ENCODE measurements at regions not wholly inside any gene's neighbourhood (a gene's known extent, or its start where the extent isn't known, plus 50 kb on each side); places are given as distances from the start of the nearest gene placed in this dataset.
"Not testable (repeated sequence)": the region's sequence is repeated elsewhere in the genome, so short reads cannot be mapped to it uniquely, and the experiment has no call there.

DNA sequence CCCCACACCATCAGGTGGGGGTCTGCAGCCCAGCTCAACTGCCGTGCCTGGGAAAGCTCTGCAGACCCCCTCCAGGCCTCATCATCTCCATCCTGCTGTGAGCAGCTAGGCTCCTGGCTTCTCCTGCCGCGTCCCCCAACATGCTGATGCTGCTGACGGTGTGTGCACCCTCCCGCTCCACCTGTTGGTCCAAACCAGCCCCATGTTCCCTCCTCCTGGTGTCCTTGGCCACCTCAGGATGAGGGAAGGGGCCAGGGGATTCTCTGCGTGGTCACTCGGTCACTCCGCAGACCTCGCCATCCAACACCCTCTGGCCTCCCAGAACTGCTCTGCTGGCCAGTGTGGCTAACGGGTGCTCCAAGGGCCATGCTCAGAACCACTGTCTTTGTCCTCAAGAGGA, 368.6 kb downstream of the FOXL1 start:
- DNase-seq = no peak

DNA sequence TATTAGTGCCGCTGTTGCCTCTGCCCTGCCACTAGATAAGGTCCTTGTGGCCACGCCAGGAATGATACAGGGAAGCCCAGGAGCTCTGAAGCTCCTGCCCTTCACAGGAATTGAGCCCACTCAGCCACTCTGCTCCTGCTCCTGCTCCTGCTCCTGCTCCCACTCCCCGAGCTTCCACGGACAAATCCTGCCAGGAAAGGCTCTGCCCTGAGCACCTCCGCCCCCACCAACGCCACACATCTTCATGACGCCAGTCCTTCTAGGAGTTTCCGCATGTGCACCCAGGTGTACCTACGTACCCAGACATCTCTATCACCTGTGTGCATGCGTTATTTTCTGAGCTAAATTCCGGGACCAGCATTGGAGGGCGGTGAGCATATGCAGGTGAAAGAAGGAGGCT, 369.1 kb downstream of the C16orf95 start:
- DNase-seq = no peak

GRCh38 chr16:86949116-86949515, 368.1 kb downstream of the C16orf95 start:
- no peak for DNase-seq

- no peak for DNase-seq
Measured at GRCh38 chr16:86949630-86950029, 367.6 kb downstream of the C16orf95 start.

DNA sequence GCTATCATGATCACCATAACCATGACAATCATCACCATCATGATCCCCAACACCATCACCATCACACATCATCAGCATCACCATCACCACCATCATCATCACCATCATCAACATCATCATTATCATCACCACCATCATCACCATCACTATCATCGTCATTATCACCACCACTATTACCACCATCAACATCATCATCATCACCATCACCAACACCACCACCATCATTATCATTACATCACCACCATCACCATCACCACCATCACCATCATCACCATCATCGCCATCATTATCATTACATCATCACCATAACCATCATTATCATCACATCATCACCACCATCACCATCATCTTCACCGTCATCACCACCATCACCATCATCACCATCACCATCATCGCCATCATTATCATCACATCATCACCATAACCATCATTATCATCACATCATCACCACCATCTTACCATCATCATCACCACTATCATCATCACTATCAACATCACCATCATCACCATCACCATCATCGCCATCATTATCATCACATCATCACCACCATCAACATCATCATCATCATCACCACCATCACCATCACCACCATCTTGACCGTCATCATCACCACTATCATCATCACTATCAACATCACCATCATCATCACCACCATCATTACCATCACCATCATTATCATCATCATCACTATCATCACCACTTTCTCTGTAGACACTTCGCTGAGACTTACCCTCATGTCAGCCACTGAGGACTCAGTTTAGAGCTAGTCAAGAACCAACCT, 366.0 kb downstream of the C16orf95 start:
- DNase-seq = no peak

DNA sequence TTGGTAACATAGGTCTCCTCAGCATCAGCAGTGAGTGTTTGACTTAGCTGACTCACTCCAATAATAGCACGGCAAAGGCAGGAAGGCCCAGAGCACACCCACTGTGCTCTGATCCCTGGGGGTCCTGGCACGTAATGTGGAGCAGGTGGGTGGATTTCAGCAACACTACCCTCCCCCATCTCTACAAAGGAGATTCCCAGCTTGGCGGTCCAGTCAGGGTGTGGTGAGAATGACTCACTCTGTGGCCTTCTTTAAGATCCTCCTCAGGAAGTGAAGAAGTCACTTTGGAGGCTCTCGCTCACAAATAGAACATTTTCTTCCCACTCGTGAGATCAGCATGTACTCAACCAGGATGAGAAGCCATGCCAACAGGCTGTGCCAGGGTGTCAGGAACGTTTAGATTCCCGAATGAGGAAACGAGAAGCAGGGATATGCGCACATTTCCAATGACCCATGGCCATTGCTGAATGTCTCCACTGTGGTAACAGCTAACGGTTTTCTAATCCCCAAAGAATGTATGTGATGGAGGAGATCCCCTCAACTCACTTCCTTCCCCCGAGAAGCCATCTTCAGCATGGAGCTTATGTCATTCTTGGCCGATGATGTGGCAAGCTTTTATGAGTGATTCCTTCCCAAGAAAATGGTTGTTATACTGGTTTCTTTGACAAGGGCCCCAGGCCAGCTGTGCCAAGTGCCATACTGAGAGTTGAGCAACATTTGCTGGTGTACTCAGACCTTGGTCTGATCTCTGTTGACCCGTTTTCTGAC, 365.2 kb downstream of the C16orf95 start:
- DNase-seq = no peak

- no peak for DNase-seq
Measured at GRCh38 chr16:86952769-86953168, 364.4 kb downstream of the C16orf95 start.

GRCh38 chr16:86953631-86954391, 363.4 kb downstream of the C16orf95 start:
- DNase-seq = no peak

DNA sequence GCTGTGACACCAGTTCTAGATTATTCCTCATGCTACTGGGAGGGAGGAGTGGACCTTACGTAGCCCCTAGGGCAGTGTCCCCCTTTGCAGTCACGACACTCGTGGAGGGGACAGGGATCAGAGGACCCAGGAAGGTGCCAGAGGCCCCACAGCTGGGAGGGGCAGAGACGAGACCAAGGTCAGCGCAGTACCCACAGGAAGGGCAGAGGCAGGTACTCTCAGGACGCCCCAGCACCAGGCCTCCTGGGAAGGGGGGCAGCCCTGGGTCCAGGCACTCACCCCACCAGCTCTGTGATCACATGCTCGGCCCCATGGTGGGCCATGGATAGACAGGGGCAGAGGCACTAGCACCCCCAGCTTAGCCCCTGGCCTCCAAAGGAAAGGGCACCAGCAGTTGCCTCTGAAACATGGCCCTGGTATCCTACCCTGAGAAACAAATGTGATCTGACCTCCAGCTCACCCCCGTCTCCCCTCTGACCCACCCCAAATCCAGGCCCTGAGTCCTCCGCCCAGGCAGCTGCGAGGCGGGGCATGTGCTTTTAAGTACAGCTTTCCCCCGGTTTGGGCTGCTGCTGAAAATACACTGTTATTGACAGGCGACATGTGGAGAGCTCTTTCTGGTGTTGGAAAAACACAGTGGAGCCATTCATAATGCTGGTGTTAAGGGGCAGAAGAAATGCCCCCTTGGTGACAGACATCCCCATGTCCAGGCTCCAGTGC, 361.9 kb downstream of the C16orf95 start:
- no peak for DNase-seq

- no peak for DNase-seq
Measured at GRCh38 chr16:86956437-86956836, 360.8 kb downstream of the C16orf95 start.

DNA sequence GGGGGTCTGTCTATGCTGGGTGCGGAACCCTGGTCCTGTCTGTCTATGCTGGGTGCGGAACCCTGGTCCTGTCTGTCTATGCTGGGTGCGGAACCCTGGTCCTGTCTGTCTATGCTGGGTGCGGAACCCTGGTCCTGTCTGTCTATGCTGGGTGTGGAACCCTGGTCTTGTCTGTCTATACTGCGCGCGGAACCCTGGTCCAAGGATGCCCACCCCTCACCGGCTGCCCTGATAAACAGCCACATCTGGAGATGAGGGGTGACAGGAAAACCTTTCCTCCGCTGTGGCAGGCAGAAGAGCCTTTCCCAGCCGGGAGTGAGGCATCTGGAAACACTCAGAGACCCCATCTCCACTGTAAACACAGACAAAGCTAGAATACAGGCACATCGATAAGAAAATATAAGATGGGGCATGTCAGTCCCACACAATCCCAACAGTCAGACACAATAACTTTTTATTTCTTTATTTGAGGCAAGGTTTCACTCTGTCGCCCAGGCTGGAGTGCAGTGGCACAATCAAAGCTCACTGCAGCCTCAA, 359.5 kb downstream of the C16orf95 start:
- DNase-seq = not testable (repeated sequence)

GRCh38 chr16:86958423-86958822, 358.8 kb downstream of the C16orf95 start:
- DNase-seq = no peak

- no peak for DNase-seq
Measured at GRCh38 chr16:86959091-86959651, 358.0 kb downstream of the C16orf95 start.

- DNase-seq = no peak
Measured at GRCh38 chr16:86959729-86960128, 357.5 kb downstream of the C16orf95 start.

GRCh38 chr16:86960266-86960665, 356.9 kb downstream of the C16orf95 start:
- DNase-seq = no peak

DNA sequence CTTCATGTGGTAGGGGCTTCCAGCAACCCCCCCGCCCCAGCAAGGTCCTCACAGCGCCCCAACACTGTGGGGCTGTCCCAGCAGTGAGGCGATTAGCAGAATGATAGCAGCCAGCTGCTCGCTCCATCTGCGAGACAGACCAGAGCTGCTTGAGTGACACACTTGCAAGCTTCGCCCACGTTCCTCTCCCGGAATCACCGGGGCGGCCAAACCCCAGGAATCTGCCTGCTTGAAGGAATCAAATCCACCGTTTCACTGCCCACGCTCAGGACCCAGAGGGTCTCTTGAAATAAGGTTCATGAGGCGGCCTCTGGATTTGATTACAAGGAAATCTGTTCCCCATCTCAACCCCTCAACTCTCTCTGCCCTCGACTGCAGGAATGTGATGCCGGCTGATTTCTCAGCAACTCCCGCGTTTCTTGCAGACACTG, 356.0 kb downstream of the C16orf95 start:
- DNase-seq = no peak

DNA sequence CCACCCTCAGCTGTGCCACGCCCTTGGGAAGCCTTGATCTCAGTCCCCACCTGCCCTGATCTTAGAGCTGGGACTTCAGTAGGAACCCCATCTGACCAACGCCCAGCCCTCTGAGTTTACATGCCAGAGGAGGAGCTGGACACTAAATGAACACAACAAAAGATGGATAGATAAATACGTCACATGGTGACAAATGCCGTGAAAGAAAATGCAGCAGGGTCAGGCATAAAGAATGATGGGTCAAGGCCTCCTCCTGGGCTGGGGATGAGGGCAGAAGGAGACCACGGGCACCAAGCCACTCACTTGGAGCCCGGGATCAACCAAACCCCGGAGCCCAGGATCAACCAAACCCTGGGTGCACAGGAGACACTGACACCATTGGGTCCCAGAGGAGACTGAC, 354.9 kb downstream of the C16orf95 start:
- DNase-seq = no peak

- DNase-seq = no peak
Measured at GRCh38 chr16:86962913-86963312, 354.3 kb downstream of the C16orf95 start.

DNA sequence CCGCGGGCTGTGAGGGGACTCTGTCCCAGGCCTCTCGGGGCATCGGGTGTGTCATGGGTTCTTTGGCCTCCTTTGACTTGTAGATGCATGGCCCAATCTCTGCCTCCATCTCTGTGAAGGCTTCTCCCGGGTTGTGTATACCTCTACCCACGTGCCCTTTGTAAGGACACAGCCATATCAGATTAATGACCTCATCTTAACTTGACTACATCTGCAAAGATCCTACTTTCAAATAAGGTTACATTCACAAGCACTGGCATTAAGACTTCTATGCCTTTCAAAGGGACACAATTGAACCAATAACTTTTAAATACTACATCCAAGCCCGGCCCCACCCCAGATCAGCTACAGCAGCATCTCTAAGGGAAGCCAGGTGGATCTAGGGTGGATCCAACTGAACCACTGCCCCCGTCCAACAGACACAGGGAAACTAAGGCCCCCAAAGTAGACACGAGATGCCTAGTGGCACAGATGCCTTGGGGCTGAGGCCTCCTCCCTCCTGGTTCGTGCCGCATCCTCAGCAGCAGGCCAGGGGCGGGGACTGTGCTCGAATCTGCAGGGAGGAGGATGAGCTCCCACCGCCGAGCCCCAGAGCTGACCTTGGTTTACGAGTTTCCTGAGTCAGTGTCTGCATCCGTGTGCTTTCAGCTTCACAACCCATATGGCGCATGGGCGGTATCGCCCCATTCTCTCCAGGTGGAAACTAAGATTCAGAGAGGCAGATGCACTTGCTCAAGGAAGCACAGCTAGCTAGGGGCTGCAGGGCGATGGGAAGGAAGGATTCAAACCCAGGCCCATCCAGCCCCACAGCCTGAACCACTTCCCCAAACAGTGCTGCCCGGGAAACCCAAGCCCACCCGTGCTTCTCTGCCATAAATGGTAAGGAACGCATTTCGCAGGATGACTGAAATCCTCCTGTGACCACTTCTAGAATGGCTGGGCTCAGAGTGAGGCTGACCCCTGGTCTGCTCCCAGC, 353.3 kb downstream of the C16orf95 start:
- no peak for DNase-seq

GRCh38 chr16:86964796-86965241, 352.4 kb downstream of the C16orf95 start:
- DNase-seq = no peak

DNA sequence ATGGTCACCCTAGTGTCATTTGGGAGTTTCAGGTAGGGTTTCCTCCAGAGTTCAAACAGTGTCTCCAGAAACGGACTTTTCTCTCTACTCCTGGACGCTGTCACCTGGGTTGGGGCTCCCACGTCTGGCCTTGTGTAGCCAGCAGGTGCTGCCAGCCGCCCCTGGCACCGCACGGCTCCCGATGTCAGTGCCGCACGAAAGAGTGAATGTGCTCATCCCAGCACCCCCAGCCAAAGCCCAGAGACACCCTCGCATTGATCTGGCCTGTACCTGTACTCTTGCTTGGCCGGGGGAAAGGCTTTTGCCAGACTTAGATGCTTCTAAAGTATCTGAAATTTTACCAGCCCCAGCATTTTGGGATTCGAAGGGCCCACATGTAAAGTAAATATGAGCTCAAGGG, 351.9 kb downstream of the C16orf95 start:
- DNase-seq = no peak
